ENCODE measurements at regions not wholly inside any gene's neighbourhood (a gene's known extent, or its start where the extent isn't known, plus 50 kb on each side); places are given as distances from the start of the nearest gene placed in this dataset.

- no peak for TF ChIP-seq TARDBP (IDR thresholded peaks at IDR 0.05)
- TF ChIP-seq HDGF (IDR thresholded peaks at IDR 0.05; ENCODE audit: borderline replicate concordance), result no peak
- peak; percentile 10 for TF ChIP-seq PKNOX1 (IDR thresholded peaks at IDR 0.05)
- peak; percentile 58 for DNase-seq (ENCODE audit: extremely low spot score)
- CTCF ChIA-PET, result interaction anchor here (0.7 to 4.1 kb wide), 15 partner anchors 9 to 217 kb away, joined by 3 to 39 read pairs (median 4); no protein-coding TSS in a partner anchor
- POLR2A ChIA-PET, result no interaction called here
These were observed 100.8 kb downstream of the PPM1A start for GRCh38 chr14:60349663-60350365.

GRCh38 chr14:60350366-60350720 is 101.3 kb downstream of the PPM1A start:
- peak; percentile 18 for DNase-seq (ENCODE audit: extremely low spot score)
- CTCF ChIA-PET, result interaction anchor here (0.7 to 4.1 kb wide), 15 partner anchors 8 to 216 kb away, joined by 3 to 39 read pairs (median 4); no protein-coding TSS in a partner anchor
- TF ChIP-seq L3MBTL2 (conservative IDR thresholded peaks at IDR 0.05) (no peak), ARNT (IDR thresholded peaks at IDR 0.05) (no peak), SUZ12 (IDR thresholded peaks at IDR 0.05) (no peak), PKNOX1 (IDR thresholded peaks at IDR 0.05) (no peak; the same call in 1 of the 2 replicates), HDGF (IDR thresholded peaks at IDR 0.05; ENCODE audit: borderline replicate concordance) (no peak), FOXM1 (IDR thresholded peaks at IDR 0.05; ENCODE audit: borderline replicate concordance) (no peak), TARDBP (IDR thresholded peaks at IDR 0.05) (no peak), CTBP1 (IDR thresholded peaks at IDR 0.05; ENCODE audit: borderline replicate concordance) (no peak), ELF4 (IDR thresholded peaks at IDR 0.05) (no peak), LEF1 (IDR thresholded peaks at IDR 0.05; ENCODE audit: borderline replicate concordance) (no peak), BHLHE40 (IDR thresholded peaks at IDR 0.05; ENCODE audit: borderline replicate concordance) (no peak), SP1 (IDR thresholded peaks at IDR 0.05) (no peak), FOXA1 (IDR thresholded peaks at IDR 0.05) (no peak), ZNF384 (IDR thresholded peaks at IDR 0.05) (no peak)
- POLR2A ChIA-PET, result no interaction called here

GRCh38 chr14:60353420-60353819 is 104.4 kb downstream of the PPM1A start:
- no peak for TF ChIP-seq TARDBP (IDR thresholded peaks at IDR 0.05)
- TF ChIP-seq ELF4 (IDR thresholded peaks at IDR 0.05), result no peak
- no peak for TF ChIP-seq HDGF (IDR thresholded peaks at IDR 0.05; ENCODE audit: borderline replicate concordance)
- no peak for TF ChIP-seq SP1 (IDR thresholded peaks at IDR 0.05)
- TF ChIP-seq ARNT (IDR thresholded peaks at IDR 0.05), result no peak
- no peak for TF ChIP-seq SUZ12 (IDR thresholded peaks at IDR 0.05)
- no peak for TF ChIP-seq CTBP1 (IDR thresholded peaks at IDR 0.05; ENCODE audit: borderline replicate concordance)
- no peak for TF ChIP-seq FOXM1 (IDR thresholded peaks at IDR 0.05; ENCODE audit: borderline replicate concordance)
- no peak for TF ChIP-seq NFRKB (IDR thresholded peaks at IDR 0.05)
- no peak for TF ChIP-seq ZNF384 (IDR thresholded peaks at IDR 0.05)
- no peak for TF ChIP-seq PKNOX1 (IDR thresholded peaks at IDR 0.05)
- no peak for TF ChIP-seq L3MBTL2 (conservative IDR thresholded peaks at IDR 0.05)
- TF ChIP-seq FOXK2 (IDR thresholded peaks at IDR 0.05), result no peak
- ChIA-PET POLR2A (no interaction called here), CTCF (interaction anchor here (1.4 kb wide), 1 partner anchor 208 kb away, joined by 4 read pairs; no protein-coding TSS in a partner anchor)
- DNase-seq (ENCODE audit: extremely low spot score), result no peak

GRCh38 chr14:60355768-60356167 is 106.7 kb downstream of the PPM1A start:
- TF ChIP-seq FOXM1 (IDR thresholded peaks at IDR 0.05; ENCODE audit: borderline replicate concordance), result no peak
- no peak for TF ChIP-seq PKNOX1 (IDR thresholded peaks at IDR 0.05)
- no peak for TF ChIP-seq SP1 (IDR thresholded peaks at IDR 0.05)
- no peak for TF ChIP-seq ZNF384 (IDR thresholded peaks at IDR 0.05)
- no peak for TF ChIP-seq HDGF (IDR thresholded peaks at IDR 0.05; ENCODE audit: borderline replicate concordance)
- no peak for TF ChIP-seq ARNT (IDR thresholded peaks at IDR 0.05)
- TF ChIP-seq FOXA1 (IDR thresholded peaks at IDR 0.05), result no peak
- no peak for TF ChIP-seq SUZ12 (IDR thresholded peaks at IDR 0.05)
- no peak for TF ChIP-seq CTBP1 (IDR thresholded peaks at IDR 0.05; ENCODE audit: borderline replicate concordance)
- no peak for TF ChIP-seq L3MBTL2 (conservative IDR thresholded peaks at IDR 0.05)
- no peak for TF ChIP-seq ELF4 (IDR thresholded peaks at IDR 0.05)
- TF ChIP-seq NFRKB (IDR thresholded peaks at IDR 0.05), result no peak
- no peak for TF ChIP-seq TARDBP (IDR thresholded peaks at IDR 0.05)
- TF ChIP-seq LEF1 (IDR thresholded peaks at IDR 0.05; ENCODE audit: borderline replicate concordance), result no peak
- CTCF ChIA-PET, result interaction anchor here (0.6 to 0.7 kb wide), 2 partner anchors 206 to 667 kb away, joined by 3 to 4 read pairs; no protein-coding TSS in a partner anchor
- POLR2A ChIA-PET, result no interaction called here
- no peak for DNase-seq (ENCODE audit: extremely low spot score)

- DNase-seq (ENCODE audit: extremely low spot score), result no peak
- ChIA-PET POLR2A (no interaction called here), CTCF (no interaction called here)
- TF ChIP-seq FOXK2 (IDR thresholded peaks at IDR 0.05), result no peak
- TF ChIP-seq BHLHE40 (IDR thresholded peaks at IDR 0.05; ENCODE audit: borderline replicate concordance), result no peak
- no peak for TF ChIP-seq SP1 (IDR thresholded peaks at IDR 0.05)
- TF ChIP-seq HDGF (IDR thresholded peaks at IDR 0.05; ENCODE audit: borderline replicate concordance), result no peak
- TF ChIP-seq ARNT (IDR thresholded peaks at IDR 0.05), result no peak
- TF ChIP-seq PKNOX1 (IDR thresholded peaks at IDR 0.05), result no peak
- no peak for TF ChIP-seq NFRKB (IDR thresholded peaks at IDR 0.05)
- no peak for TF ChIP-seq FOXM1 (IDR thresholded peaks at IDR 0.05; ENCODE audit: borderline replicate concordance)
- no peak for TF ChIP-seq ZNF384 (IDR thresholded peaks at IDR 0.05)
- TF ChIP-seq CTBP1 (IDR thresholded peaks at IDR 0.05; ENCODE audit: borderline replicate concordance), result no peak
- TF ChIP-seq TARDBP (IDR thresholded peaks at IDR 0.05), result no peak
- no peak for TF ChIP-seq FOXA1 (IDR thresholded peaks at IDR 0.05)
- no peak for TF ChIP-seq L3MBTL2 (conservative IDR thresholded peaks at IDR 0.05)
- no peak for TF ChIP-seq SUZ12 (IDR thresholded peaks at IDR 0.05)
- no peak for TF ChIP-seq ELF4 (IDR thresholded peaks at IDR 0.05)
These were observed 107.4 kb downstream of the PPM1A start for GRCh38 chr14:60356386-60356785.

Measured in HEK293T (cell line).